ENCODE measurements at regions not wholly inside any gene's neighbourhood (a gene's known extent, or its start where the extent isn't known, plus 50 kb on each side); places are given as distances from the start of the nearest gene placed in this dataset.

GRCh38 chr18:73639788-73640187 is 507.8 kb downstream of the FBXO15 start:
- in situ Hi-C loops (cut with MboI; ENCODE audit: low sequenced_read_pairs, unreplicated experiment) = no loop called here
- no peak for TF ChIP-seq CTCF (IDR thresholded peaks at IDR 0.05; ENCODE audit: borderline replicate concordance, control extremely low read depth, extremely low read depth, insufficient read depth, missing control alignments)
- no peak for DNase-seq (ENCODE audit: low spot score)

- DNase-seq (ENCODE audit: low spot score) = no peak
- in situ Hi-C loops (cut with MboI; ENCODE audit: low sequenced_read_pairs, unreplicated experiment) = no loop called here
- no peak for TF ChIP-seq CTCF (IDR thresholded peaks at IDR 0.05; ENCODE audit: borderline replicate concordance, control extremely low read depth, extremely low read depth, insufficient read depth, missing control alignments)
These were observed 508.9 kb downstream of the FBXO15 start for GRCh38 chr18:73638709-73639108.

GRCh38 chr18:73636355-73636754 is 511.3 kb downstream of the FBXO15 start:
- in situ Hi-C loops (cut with MboI; ENCODE audit: low sequenced_read_pairs, unreplicated experiment) = no loop called here

GRCh38 chr18:73626859-73627258 is 520.8 kb downstream of the FBXO15 start:
- no peak for DNase-seq (ENCODE audit: low spot score)
- in situ Hi-C loops (cut with MboI; ENCODE audit: low sequenced_read_pairs, unreplicated experiment) = no loop called here
- TF ChIP-seq CTCF (IDR thresholded peaks at IDR 0.05; ENCODE audit: borderline replicate concordance, control extremely low read depth, extremely low read depth, insufficient read depth, missing control alignments) = no peak

More at GRCh38 chr18:73636355-73636754, 511.3 kb downstream of the FBXO15 start:
- no peak for TF ChIP-seq CTCF (IDR thresholded peaks at IDR 0.05; ENCODE audit: borderline replicate concordance, control extremely low read depth, extremely low read depth, insufficient read depth, missing control alignments)
- no peak for DNase-seq (ENCODE audit: low spot score)

GRCh38 chr18:73626221-73626620 is 521.4 kb downstream of the FBXO15 start:
- TF ChIP-seq CTCF (IDR thresholded peaks at IDR 0.05; ENCODE audit: borderline replicate concordance, control extremely low read depth, extremely low read depth, insufficient read depth, missing control alignments) = no peak
- no peak for DNase-seq (ENCODE audit: low spot score)
- in situ Hi-C loops (cut with MboI; ENCODE audit: low sequenced_read_pairs, unreplicated experiment) = no loop called here

GRCh38 chr18:73621091-73621490 is 526.5 kb downstream of the FBXO15 start:
- in situ Hi-C loops (cut with MboI; ENCODE audit: low sequenced_read_pairs, unreplicated experiment) = no loop called here
- no peak for TF ChIP-seq CTCF (IDR thresholded peaks at IDR 0.05; ENCODE audit: borderline replicate concordance, control extremely low read depth, extremely low read depth, insufficient read depth, missing control alignments)
- DNase-seq (ENCODE audit: low spot score) = no peak

- no peak for DNase-seq (ENCODE audit: low spot score)
- in situ Hi-C loops (cut with MboI; ENCODE audit: low sequenced_read_pairs, unreplicated experiment) = no loop called here
- TF ChIP-seq CTCF (IDR thresholded peaks at IDR 0.05; ENCODE audit: borderline replicate concordance, control extremely low read depth, extremely low read depth, insufficient read depth, missing control alignments) = no peak
These were observed 529.7 kb downstream of the FBXO15 start for GRCh38 chr18:73617981-73618380.

Data from GM13976 (cell line).